Neural crest cell (in vitro differentiated cells): ENCODE measurements at regions not wholly inside any gene's neighbourhood (a gene's known extent, or its start where the extent isn't known, plus 50 kb on each side); places are given as distances from the start of the nearest gene placed in this dataset.
"Not testable (repeated sequence)": the region's sequence is repeated elsewhere in the genome, so short reads cannot be mapped to it uniquely, and the experiment has no call there.

ENCODE experiments used
- DNase-seq: peaks from one replicate; pipeline ENCODE4 v3.0.0; 2021; ENCODE audit warnings: low read depth, mixed read lengths, low spot score
- H3K27ac Mint-ChIP-seq: one replicate; pipeline ENCODE4 v1.8.0; 2021; ENCODE audit warnings: mild to moderate bottlenecking, mixed read lengths; ENCODE audit not compliant: unreplicated experiment
- H3K27me3 Mint-ChIP-seq: 2 replicates; pipeline ENCODE4 v1.8.0; 2021; ENCODE audit warnings: low read depth, mild to moderate bottlenecking, mixed read lengths
- H3K36me3 Mint-ChIP-seq: 2 replicates; pipeline ENCODE4 v1.8.0; 2021; ENCODE audit warnings: low read depth, mild to moderate bottlenecking, mixed read lengths
- H3K4me1 Mint-ChIP-seq: 2 replicates; pipeline ENCODE4 v1.8.0; 2021; ENCODE audit warnings: mixed read lengths
- H3K4me3 Mint-ChIP-seq: one replicate; pipeline ENCODE4 v1.8.0; 2021; ENCODE audit warnings: mild to moderate bottlenecking, mixed read lengths
- H3K9me3 Mint-ChIP-seq: 2 replicates; pipeline ENCODE4 v1.8.0; 2021; ENCODE audit warnings: mixed read lengths
- TF ChIP-seq, protein P1 (sequence below): fragments of 200-600 bp; sonication (generic); conservative IDR thresholded peaks from 2 replicates; pipeline ENCODE4 v1.5.0; 2021; ENCODE audit warnings: antibody characterized with exemption, mild to moderate bottlenecking

- no peak for DNase-seq
- H3K4me1 Mint-ChIP-seq = no peaks in the 10 kb centered on the region
- no peaks in the 10 kb centered on the region for H3K36me3 Mint-ChIP-seq
- no peaks in the 10 kb centered on the region for H3K27me3 Mint-ChIP-seq
- H3K4me3 Mint-ChIP-seq = no peak overlapping the region
- TF ChIP-seq, protein P1, sequence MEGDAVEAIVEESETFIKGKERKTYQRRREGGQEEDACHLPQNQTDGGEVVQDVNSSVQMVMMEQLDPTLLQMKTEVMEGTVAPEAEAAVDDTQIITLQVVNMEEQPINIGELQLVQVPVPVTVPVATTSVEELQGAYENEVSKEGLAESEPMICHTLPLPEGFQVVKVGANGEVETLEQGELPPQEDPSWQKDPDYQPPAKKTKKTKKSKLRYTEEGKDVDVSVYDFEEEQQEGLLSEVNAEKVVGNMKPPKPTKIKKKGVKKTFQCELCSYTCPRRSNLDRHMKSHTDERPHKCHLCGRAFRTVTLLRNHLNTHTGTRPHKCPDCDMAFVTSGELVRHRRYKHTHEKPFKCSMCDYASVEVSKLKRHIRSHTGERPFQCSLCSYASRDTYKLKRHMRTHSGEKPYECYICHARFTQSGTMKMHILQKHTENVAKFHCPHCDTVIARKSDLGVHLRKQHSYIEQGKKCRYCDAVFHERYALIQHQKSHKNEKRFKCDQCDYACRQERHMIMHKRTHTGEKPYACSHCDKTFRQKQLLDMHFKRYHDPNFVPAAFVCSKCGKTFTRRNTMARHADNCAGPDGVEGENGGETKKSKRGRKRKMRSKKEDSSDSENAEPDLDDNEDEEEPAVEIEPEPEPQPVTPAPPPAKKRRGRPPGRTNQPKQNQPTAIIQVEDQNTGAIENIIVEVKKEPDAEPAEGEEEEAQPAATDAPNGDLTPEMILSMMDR = no peak
- no peak overlapping the region for H3K27ac Mint-ChIP-seq
- peaks cover 2% of the 10 kb centered on the region for H3K9me3 Mint-ChIP-seq
Observed at GRCh38 chr3:154642145-154642544, 212.2 kb upstream of the GPR149 start.

DNA sequence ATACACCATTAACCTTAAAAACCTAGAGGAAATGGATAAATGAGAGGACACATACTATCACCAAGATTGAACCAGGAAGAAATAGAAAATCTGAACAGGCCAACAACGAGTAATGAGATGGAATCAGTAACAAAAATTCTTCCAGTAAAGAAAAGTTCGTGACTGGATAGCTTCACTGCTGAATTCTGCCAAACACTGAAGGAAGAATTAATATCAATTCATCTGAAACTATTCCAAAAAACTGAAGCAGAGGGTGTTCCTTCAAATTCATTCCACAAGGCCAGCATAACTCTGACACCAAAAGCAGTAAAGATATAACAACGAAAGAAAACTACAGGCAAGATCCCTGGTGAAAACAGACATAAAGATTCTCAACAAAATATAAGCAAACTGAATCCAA, 195.8 kb upstream of the GPR149 start:
- peaks cover 3% of the 10 kb centered on the region for H3K9me3 Mint-ChIP-seq
- no peaks in the 10 kb centered on the region for H3K36me3 Mint-ChIP-seq
- H3K27ac Mint-ChIP-seq = no peak overlapping the region
- H3K4me1 Mint-ChIP-seq = no peaks in the 10 kb centered on the region
- DNase-seq = no peak
- TF ChIP-seq, protein P1 = no peak
- peaks cover 9% of the 10 kb centered on the region for H3K27me3 Mint-ChIP-seq
- no peak overlapping the region for H3K4me3 Mint-ChIP-seq

DNA sequence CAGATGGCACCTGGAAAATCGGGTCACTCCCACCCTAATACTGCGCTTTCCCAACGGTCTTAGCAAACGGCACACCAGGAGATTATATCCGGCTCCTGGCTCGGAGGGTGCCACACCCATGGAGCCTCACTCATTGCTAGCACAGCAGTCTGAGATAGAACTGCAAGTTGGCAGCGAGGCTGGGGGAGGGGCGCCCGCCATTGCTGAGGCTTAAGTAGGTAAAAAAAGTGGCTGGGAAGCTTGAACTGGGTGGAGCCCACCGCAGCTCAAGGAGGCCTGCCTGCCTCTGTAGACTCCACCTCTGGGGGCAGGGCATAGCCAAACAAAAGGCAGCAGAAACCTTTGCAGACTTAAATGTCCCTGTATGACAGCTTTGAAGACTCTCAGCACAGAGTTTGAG, 189.6 kb upstream of the GPR149 start:
- not testable (repeated sequence) for H3K27ac Mint-ChIP-seq, H3K9me3 Mint-ChIP-seq, H3K36me3 Mint-ChIP-seq, H3K4me1 Mint-ChIP-seq, DNase-seq, H3K4me3 Mint-ChIP-seq, H3K27me3 Mint-ChIP-seq

DNA sequence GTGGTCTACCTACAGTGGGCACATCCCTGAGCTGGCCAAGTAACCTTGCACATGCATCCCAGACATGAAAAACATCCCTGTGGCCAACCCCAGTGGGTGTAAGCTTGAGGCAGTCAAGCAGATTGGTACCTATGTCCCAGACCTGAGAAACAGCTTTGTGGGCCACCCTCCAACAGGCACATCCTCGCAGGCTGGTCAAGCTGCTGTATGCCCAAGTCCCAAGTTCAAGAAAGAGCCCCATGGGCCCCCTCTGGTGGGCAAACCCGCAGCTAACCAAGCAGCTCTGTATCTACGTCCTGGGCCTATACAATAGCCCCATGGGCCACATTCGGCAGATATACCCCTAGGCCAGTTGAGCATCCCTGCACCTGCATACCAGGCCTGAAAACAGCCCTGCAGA, 186.3 kb upstream of the GPR149 start:
- TF ChIP-seq, protein P1 = no peak
- H3K4me1 Mint-ChIP-seq = no peaks in the 10 kb centered on the region
- no peak for DNase-seq

DNA sequence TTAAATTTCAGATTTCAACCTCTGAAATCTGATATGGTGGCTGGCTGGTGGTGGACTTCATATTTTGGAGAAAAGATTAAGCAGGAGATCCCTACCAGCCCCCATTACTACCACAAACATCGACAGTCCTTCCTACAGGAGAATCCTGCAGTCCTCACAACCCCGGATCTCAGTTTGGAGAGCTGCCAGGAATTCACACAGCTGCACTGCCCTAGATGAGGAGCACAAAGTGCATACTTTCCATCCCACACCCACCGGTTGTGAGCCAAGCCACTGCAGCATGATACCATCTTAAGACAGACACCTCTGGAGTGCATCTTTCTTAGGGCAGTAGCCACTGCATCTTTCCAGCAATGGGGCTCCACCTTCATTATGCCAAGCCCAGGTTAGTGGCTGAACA, 185.5 kb upstream of the GPR149 start:
- Mint-ChIP-seq H3K27ac (no peak overlapping the region), H3K4me3 (no peak overlapping the region), H3K36me3 (peaks cover 3% of the 10 kb centered on the region), H3K9me3 (no peaks in the 10 kb centered on the region), H3K27me3 (peaks cover 4% of the 10 kb centered on the region), H3K4me1 (no peaks in the 10 kb centered on the region)
- DNase-seq = no peak
- TF ChIP-seq, protein P1 = no peak

More for the DNA sequence above, 186.3 kb upstream of the GPR149 start:
- peaks cover 3% of the 10 kb centered on the region for H3K36me3 Mint-ChIP-seq
- H3K27me3 Mint-ChIP-seq = peaks cover 4% of the 10 kb centered on the region
- no peak overlapping the region for H3K4me3 Mint-ChIP-seq
- no peaks in the 10 kb centered on the region for H3K9me3 Mint-ChIP-seq
- H3K27ac Mint-ChIP-seq = no peak overlapping the region

DNA sequence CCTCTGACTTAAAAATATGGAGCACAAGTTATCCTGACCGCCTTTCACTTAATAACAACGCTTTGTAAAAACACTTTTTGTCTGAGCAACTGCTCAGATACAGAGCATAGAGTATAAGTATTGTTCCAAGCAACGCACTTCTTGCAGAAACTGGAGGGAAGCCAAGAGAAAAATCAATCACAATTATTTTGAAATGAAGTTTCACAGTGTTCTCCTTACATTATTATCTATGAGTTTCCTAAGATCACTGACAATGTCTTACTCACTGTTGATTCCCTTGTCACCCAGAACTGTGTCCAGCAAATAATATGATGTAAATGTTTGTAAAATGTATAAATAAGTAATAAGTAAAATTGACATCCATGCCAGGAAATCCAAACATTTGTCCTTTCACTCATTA, 184.6 kb upstream of the GPR149 start:
- no peak overlapping the region for H3K27ac Mint-ChIP-seq
- H3K27me3 Mint-ChIP-seq = peaks cover 4% of the 10 kb centered on the region

More for the DNA sequence above, 184.6 kb upstream of the GPR149 start:
- no peaks in the 10 kb centered on the region for H3K9me3 Mint-ChIP-seq
- H3K36me3 Mint-ChIP-seq = peaks cover 3% of the 10 kb centered on the region
- H3K4me1 Mint-ChIP-seq = no peaks in the 10 kb centered on the region
- no peak for DNase-seq
- H3K4me3 Mint-ChIP-seq = no peak overlapping the region
- TF ChIP-seq, protein P1 = no peak
